OCI-LY1 (cell line): ENCODE measurements at regions not wholly inside any gene's neighbourhood (a gene's known extent, or its start where the extent isn't known, plus 50 kb on each side); places are given as distances from the start of the nearest gene placed in this dataset.

Experiments
- CTCF ChIP-seq: fragments of 200-600 bp; sonication (generic), shearing (Covaris generic); IDR thresholded peaks from 2 replicates; pipeline ENCODE4 v1.5.1; 2017; ENCODE audit warnings: mild to moderate bottlenecking, antibody characterized with exemption, low read length, moderate library complexity, mixed read lengths
- EZH2 ChIP-seq: fragments of 200-600 bp; sonication (generic), shearing (Covaris generic); IDR thresholded peaks from 2 replicates; pipeline ENCODE4 v1.8.0; 2017; ENCODE audit warnings: borderline replicate concordance, mixed run types, mild to moderate bottlenecking, antibody characterized with exemption, low read length, moderate library complexity, mixed read lengths

- TF ChIP-seq CTCF (no peak), EZH2 (no peak)
These were observed 550.2 kb upstream of the TENM3 start for GRCh38 chr4:181692965-181693364.
